ENCODE measurements at regions not wholly inside any gene's neighbourhood (a gene's known extent, or its start where the extent isn't known, plus 50 kb on each side); places are given as distances from the start of the nearest gene placed in this dataset.

DNA sequence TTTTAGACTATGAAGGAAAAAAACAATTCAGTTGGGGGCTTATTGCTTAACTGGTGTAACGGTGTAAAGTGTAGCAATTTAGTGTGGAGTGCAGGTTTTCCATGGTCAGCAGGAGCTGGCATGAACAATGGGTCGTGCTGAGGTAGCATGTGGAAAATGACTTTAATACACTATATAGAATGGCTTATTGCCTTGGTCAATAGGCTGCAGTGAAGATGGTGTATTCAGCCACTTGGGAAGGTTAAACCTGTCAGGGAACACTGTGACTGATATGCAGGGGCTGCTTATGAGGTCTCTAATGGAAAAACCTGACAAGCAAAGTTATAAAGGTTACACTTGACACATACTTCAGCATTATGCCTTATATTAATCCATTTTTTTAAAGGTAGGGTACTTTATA is 764.7 kb upstream of the ARRDC3 start:
- TF ChIP-seq, protein P1, sequence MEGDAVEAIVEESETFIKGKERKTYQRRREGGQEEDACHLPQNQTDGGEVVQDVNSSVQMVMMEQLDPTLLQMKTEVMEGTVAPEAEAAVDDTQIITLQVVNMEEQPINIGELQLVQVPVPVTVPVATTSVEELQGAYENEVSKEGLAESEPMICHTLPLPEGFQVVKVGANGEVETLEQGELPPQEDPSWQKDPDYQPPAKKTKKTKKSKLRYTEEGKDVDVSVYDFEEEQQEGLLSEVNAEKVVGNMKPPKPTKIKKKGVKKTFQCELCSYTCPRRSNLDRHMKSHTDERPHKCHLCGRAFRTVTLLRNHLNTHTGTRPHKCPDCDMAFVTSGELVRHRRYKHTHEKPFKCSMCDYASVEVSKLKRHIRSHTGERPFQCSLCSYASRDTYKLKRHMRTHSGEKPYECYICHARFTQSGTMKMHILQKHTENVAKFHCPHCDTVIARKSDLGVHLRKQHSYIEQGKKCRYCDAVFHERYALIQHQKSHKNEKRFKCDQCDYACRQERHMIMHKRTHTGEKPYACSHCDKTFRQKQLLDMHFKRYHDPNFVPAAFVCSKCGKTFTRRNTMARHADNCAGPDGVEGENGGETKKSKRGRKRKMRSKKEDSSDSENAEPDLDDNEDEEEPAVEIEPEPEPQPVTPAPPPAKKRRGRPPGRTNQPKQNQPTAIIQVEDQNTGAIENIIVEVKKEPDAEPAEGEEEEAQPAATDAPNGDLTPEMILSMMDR (IDR thresholded peaks at IDR 0.05; ENCODE audit: low read depth, low read length, poor library complexity, severe bottlenecking) = no peak
- TF ChIP-seq EZH2phosphoT487 (IDR thresholded peaks at IDR 0.05; ENCODE audit: borderline replicate concordance, low read length) = no peak

Data from DOHH2 (cell line).